ENCODE measurements at regions not wholly inside any gene's neighbourhood (a gene's known extent, or its start where the extent isn't known, plus 50 kb on each side); places are given as distances from the start of the nearest gene placed in this dataset.

DNA sequence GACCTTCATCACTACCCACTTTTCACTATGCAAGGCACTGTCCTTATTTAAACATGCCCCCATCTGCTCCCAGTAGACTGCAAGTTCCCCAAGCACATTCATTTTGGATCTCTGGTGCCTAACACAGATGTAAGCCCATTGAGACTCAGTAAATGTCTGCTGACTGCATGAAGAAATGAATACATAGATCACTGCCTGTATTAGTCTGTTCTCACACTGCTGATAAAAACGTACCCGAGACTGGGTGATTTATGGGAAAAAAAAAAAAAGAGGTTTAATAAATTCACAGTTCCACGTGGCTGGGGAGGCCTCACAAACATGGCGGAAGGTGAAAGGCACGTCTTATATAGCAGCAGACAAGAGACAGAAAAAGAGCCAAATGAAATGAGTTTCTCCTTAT, 204.9 kb downstream of the ATG4C start:
- H3K27me3 ChIP-seq, result no peaks in the 10 kb centered on the region
- H3K4me1 ChIP-seq, result no peaks in the 10 kb centered on the region
- no peak overlapping the region for H3K4me3 ChIP-seq
- H3K36me3 ChIP-seq, result no peaks in the 10 kb centered on the region
- intact Hi-C loops (cut with DNase I; ENCODE audit: low total_unique reads) (no loop called here), in situ Hi-C loops (cut with MboI; ENCODE audit: low sequenced_read_pairs in 4 of 4) (no loop called here)
- H3K27ac ChIP-seq, result no peak overlapping the region
- no peaks in the 10 kb centered on the region for H3K9me3 ChIP-seq
- DNase-seq, result no peak
- no peak for ATAC-seq
- TF ChIP-seq POLR2A (IDR thresholded peaks at IDR 0.05) (no peak), CTCF (IDR thresholded peaks at IDR 0.05 in 4 of 5, conservative IDR thresholded peaks at IDR 0.05 in 1 of 5) (no peak)

DNA sequence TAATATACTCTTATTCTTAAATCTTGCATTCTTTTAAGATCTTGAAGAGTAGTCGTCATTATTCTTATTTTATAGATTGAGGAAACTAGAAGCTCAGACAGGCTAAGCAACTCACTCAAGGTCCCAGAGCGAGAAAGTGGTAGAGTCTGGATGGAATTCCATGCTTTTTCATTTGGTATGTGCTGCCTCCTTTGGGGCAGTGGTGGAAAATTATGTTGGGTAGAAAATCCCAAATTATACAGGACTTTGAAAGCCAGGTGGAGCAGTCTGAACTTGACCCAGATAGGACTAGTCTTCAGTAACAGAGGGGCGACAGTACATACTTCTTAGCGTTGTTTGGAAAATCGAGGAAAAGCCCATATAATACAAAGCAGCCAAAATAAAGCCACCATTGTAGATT, 205.6 kb downstream of the ATG4C start:
- in situ Hi-C loops (cut with MboI; ENCODE audit: low sequenced_read_pairs in 4 of 4), result no loop called here
- Histone ChIP-seq H3K4me1 (no peaks in the 10 kb centered on the region), H3K27ac (no peak overlapping the region), H3K36me3 (no peaks in the 10 kb centered on the region), H3K9me3 (no peaks in the 10 kb centered on the region), H3K27me3 (no peaks in the 10 kb centered on the region), H3K4me3 (no peak overlapping the region)
- TF ChIP-seq POLR2A (IDR thresholded peaks at IDR 0.05) (no peak), CTCF (IDR thresholded peaks at IDR 0.05 in 4 of 5, conservative IDR thresholded peaks at IDR 0.05 in 1 of 5) (no peak)
- ATAC-seq (no peak), DNase-seq (no peak)
- intact Hi-C loops (cut with DNase I; ENCODE audit: low total_unique reads), result no loop called here

- TF ChIP-seq POLR2A (IDR thresholded peaks at IDR 0.05) (no peak), CTCF (IDR thresholded peaks at IDR 0.05 in 4 of 5, conservative IDR thresholded peaks at IDR 0.05 in 1 of 5) (no peak)
- in situ Hi-C loops (cut with MboI; ENCODE audit: low sequenced_read_pairs in 4 of 4), result no loop called here
Measured at GRCh38 chr1:62991152-62991551, 207.2 kb downstream of the ATG4C start.

DNA sequence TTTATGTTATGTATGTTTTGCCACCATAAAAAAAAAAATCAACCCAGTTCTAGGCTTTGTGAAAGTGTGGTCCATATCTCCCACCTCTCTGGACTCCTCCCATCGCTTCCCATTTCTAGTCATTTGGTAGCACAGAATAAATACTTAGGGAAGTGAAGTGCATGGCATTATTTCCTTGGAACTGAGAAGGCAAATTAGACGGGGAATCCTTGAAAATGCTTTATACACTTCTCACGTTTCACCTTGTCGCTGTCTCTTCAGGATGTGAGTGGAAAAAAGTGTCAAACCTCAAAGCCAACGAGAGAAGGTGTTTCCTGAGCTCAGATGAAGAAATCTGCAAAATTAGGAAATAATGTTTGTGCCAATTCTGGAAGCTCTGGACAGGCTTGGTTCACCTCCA, 209.9 kb downstream of the ATG4C start:
- Histone ChIP-seq H3K27me3 (no peaks in the 10 kb centered on the region), H3K27ac (no peak overlapping the region), H3K36me3 (no peaks in the 10 kb centered on the region), H3K9me3 (no peaks in the 10 kb centered on the region), H3K4me3 (no peak overlapping the region), H3K4me1 (no peaks in the 10 kb centered on the region)
- in situ Hi-C loops (cut with MboI; ENCODE audit: low sequenced_read_pairs in 4 of 4) (no loop called here), intact Hi-C loops (cut with DNase I; ENCODE audit: low total_unique reads) (no loop called here)
- ATAC-seq (no peak), DNase-seq (no peak)
- TF ChIP-seq POLR2A (IDR thresholded peaks at IDR 0.05), result no peak
- no peak for TF ChIP-seq CTCF (IDR thresholded peaks at IDR 0.05 in 4 of 5, conservative IDR thresholded peaks at IDR 0.05 in 1 of 5)

More at GRCh38 chr1:62991152-62991551, 207.2 kb downstream of the ATG4C start:
- H3K27me3 ChIP-seq, result no peaks in the 10 kb centered on the region
- H3K4me1 ChIP-seq, result no peaks in the 10 kb centered on the region
- ATAC-seq, result no peak
- no peak overlapping the region for H3K4me3 ChIP-seq
- no peaks in the 10 kb centered on the region for H3K36me3 ChIP-seq
- intact Hi-C loops (cut with DNase I; ENCODE audit: low total_unique reads), result no loop called here
- H3K9me3 ChIP-seq, result no peaks in the 10 kb centered on the region
- H3K27ac ChIP-seq, result no peak overlapping the region
- no peak for DNase-seq

- Histone ChIP-seq H3K27me3 (no peaks in the 10 kb centered on the region), H3K4me1 (no peaks in the 10 kb centered on the region), H3K27ac (no peak overlapping the region), H3K36me3 (no peaks in the 10 kb centered on the region), H3K9me3 (no peaks in the 10 kb centered on the region), H3K4me3 (no peak overlapping the region)
- ATAC-seq (no peak), DNase-seq (no peak)
- intact Hi-C loops (cut with DNase I; ENCODE audit: low total_unique reads), result no loop called here
- TF ChIP-seq POLR2A (IDR thresholded peaks at IDR 0.05) (no peak), CTCF (IDR thresholded peaks at IDR 0.05 in 4 of 5, conservative IDR thresholded peaks at IDR 0.05 in 1 of 5) (no peak)
- in situ Hi-C loops (cut with MboI; ENCODE audit: low sequenced_read_pairs in 4 of 4), result no loop called here
Measured at GRCh38 chr1:62995173-62995572, 211.2 kb downstream of the ATG4C start.

Data from gastrocnemius medialis (tissue), 4 donors.